ENCODE measurements at regions not wholly inside any gene's neighbourhood (a gene's known extent, or its start where the extent isn't known, plus 50 kb on each side); places are given as distances from the start of the nearest gene placed in this dataset.

DNA sequence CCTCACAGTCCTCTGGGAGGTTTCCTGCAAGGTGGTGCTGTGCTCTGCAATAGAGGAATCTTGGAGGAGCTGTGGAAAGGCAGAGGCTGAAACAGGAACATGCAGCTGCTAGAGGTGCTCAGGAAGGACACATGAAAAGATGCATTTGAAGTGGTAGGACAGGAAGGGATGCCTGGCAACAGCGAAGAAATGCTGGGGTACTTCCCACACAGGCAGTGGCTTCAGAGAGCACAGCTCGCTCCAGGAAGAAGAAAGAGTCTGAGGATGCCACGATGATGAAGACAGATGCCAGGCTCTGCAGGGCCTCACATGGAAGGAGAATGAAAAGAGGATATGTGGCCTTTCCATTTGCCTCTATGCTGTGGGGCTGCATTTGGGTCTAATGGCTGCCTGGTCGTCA, 77.0 kb upstream of the TMEM72 start:
- DNase-seq (ENCODE audit: low read depth, low spot score), result no peak
- H3K4me1 ChIP-seq (ENCODE audit: insufficient read depth, insufficient read length), result peaks cover 3% of the 10 kb centered on the region
- no peak overlapping the region for H3K9ac ChIP-seq (ENCODE audit: insufficient read length, low read depth)
- no peaks in the 10 kb centered on the region for H3K27me3 ChIP-seq (ENCODE audit: insufficient read depth, insufficient read length)
- no peaks in the 10 kb centered on the region for H3K9me3 ChIP-seq (ENCODE audit: insufficient read depth, low read length)
- H3K4me3 ChIP-seq (ENCODE audit: insufficient read length, low read depth), result no peak overlapping the region
- TF ChIP-seq SUZ12 (IDR thresholded peaks at IDR 0.05; ENCODE audit: extremely low read depth, insufficient read depth, insufficient read length) (no peak), YY1 (IDR thresholded peaks at IDR 0.05; ENCODE audit: insufficient read depth, insufficient read length) (no peak), ZNF274 (IDR thresholded peaks at IDR 0.05; ENCODE audit: low read depth, low read length) (no peak)
- no peaks in the 10 kb centered on the region for H3K36me3 ChIP-seq (ENCODE audit: insufficient read depth, insufficient read length, low read length)

DNA sequence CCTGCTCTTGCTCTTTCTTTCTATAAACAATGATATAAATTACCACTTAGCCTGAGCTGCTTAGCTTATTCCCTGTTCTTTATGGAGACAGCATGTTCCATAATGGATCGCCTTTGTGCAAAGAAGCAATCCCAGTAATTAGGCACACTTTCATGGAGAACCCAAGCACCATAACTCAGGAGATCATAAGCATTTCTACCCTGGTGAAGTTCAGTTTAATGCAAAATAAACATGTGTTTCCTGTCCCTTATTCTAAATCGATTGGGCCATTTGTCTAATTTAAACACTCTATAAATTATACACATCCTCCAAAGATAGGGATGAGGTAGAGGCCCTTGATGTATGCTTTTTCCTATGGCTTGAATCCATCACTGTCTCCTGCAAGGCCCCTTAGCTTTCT, 75.8 kb upstream of the TMEM72 start:
- Histone ChIP-seq H3K4me1 (ENCODE audit: insufficient read depth, insufficient read length) (no peaks in the 10 kb centered on the region), H3K27me3 (ENCODE audit: insufficient read depth, insufficient read length) (no peaks in the 10 kb centered on the region), H3K36me3 (ENCODE audit: insufficient read depth, insufficient read length, low read length) (no peaks in the 10 kb centered on the region), H3K9me3 (ENCODE audit: insufficient read depth, low read length) (no peaks in the 10 kb centered on the region), H3K9ac (ENCODE audit: insufficient read length, low read depth) (no peak overlapping the region), H3K4me3 (ENCODE audit: insufficient read length, low read depth) (no peak overlapping the region)
- TF ChIP-seq YY1 (IDR thresholded peaks at IDR 0.05; ENCODE audit: insufficient read depth, insufficient read length) (no peak), ZNF274 (IDR thresholded peaks at IDR 0.05; ENCODE audit: low read depth, low read length) (no peak), SUZ12 (IDR thresholded peaks at IDR 0.05; ENCODE audit: extremely low read depth, insufficient read depth, insufficient read length) (no peak)
- no peak for DNase-seq (ENCODE audit: low read depth, low spot score)

DNA sequence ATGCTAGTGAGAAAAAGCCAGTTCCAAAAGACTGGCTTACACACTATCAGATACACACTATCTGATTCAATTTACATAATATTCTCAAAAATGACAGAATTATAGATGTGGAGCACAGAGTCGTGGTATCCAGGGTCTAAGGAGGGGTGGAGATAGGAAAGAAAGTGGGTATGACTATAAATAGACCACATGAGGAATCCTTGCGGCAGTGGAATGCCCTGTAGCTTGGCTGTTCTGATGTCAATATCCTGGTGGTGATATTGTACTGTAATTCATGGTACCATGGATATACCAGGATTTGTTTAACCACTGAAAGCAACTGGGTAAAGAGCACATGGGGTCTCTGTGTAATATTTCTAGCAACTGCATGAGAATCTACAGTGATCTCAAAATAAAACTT, 67.7 kb upstream of the TMEM72 start:
- DNase-seq (ENCODE audit: low read depth, low spot score), result no peak
- Histone ChIP-seq H3K27me3 (ENCODE audit: insufficient read depth, insufficient read length) (no peaks in the 10 kb centered on the region), H3K9me3 (ENCODE audit: insufficient read depth, low read length) (no peaks in the 10 kb centered on the region), H3K4me3 (ENCODE audit: insufficient read length, low read depth) (no peak overlapping the region), H3K4me1 (ENCODE audit: insufficient read depth, insufficient read length) (no peaks in the 10 kb centered on the region), H3K9ac (ENCODE audit: insufficient read length, low read depth) (no peak overlapping the region), H3K36me3 (ENCODE audit: insufficient read depth, insufficient read length, low read length) (no peaks in the 10 kb centered on the region)
- TF ChIP-seq SUZ12 (IDR thresholded peaks at IDR 0.05; ENCODE audit: extremely low read depth, insufficient read depth, insufficient read length), result no peak
- TF ChIP-seq ZNF274 (IDR thresholded peaks at IDR 0.05; ENCODE audit: low read depth, low read length), result no peak
- TF ChIP-seq YY1 (IDR thresholded peaks at IDR 0.05; ENCODE audit: insufficient read depth, insufficient read length), result no peak

DNA sequence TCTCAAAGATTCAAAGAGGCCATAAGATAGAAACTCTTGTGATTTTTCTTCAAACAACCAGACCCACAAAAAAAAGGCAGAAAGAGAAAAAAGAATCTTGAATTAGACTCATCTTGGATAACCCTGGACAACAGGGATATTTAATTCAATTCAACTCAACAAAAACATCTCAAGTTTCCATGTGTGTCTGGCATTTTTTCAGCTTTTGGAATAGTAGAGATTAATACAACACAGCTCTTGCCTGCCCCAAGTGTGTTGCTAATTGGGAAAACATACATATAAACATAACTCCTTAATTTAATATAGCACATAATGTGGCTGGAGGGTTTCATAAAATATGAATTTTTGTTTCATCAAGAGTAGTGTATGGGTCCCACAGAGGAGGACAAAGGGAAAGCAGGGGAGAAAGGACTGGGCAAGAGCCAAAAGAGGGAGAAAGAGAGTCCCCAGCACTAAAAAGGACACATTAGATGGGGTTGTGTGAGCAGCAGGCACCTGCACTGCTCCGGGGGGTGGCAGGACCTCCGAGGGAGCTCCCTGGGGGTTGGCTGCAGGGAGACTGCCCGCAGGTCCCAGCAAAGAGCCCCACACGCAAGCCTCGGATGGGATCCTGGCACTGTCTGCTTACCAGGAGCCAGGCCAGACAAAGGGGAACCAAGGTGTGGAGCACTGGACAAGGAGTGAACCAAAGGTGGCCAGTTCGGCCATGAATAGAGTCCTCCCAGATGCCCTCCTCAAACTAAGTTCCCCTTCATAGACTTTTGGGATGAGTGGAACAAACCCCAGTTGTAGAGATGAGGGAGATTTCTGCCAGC, 65.6 kb upstream of the TMEM72 start:
- no peak for DNase-seq (ENCODE audit: low read depth, low spot score)
- Histone ChIP-seq H3K9ac (ENCODE audit: insufficient read length, low read depth) (no peak overlapping the region), H3K27me3 (ENCODE audit: insufficient read depth, insufficient read length) (no peaks in the 10 kb centered on the region), H3K4me1 (ENCODE audit: insufficient read depth, insufficient read length) (no peaks in the 10 kb centered on the region), H3K9me3 (ENCODE audit: insufficient read depth, low read length) (no peaks in the 10 kb centered on the region), H3K36me3 (ENCODE audit: insufficient read depth, insufficient read length, low read length) (no peaks in the 10 kb centered on the region), H3K4me3 (ENCODE audit: insufficient read length, low read depth) (no peak overlapping the region)
- no peak for TF ChIP-seq ZNF274 (IDR thresholded peaks at IDR 0.05; ENCODE audit: low read depth, low read length)
- TF ChIP-seq YY1 (IDR thresholded peaks at IDR 0.05; ENCODE audit: insufficient read depth, insufficient read length), result no peak

DNA sequence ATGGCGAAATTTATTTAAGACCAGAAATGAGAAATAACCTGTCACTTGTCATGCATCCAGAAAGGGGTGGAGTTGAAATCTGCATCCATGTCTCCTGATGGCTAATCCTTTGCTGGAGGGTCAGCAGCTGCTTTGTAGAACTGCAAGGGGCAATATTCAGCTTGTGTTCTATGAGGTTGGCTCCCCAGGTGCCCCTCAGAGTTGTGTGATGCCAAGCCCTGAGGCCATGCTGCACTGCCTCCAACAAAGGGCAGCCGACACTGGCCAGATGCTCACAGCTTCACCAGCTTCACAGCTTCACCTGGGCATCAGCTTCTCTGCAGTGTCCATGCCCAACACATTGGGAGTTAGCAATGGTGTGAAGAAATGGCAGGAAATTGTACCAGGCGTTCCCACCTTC, 64.0 kb upstream of the TMEM72 start:
- no peak for DNase-seq (ENCODE audit: low read depth, low spot score)
- no peak for TF ChIP-seq SUZ12 (IDR thresholded peaks at IDR 0.05; ENCODE audit: extremely low read depth, insufficient read depth, insufficient read length)
- no peak for TF ChIP-seq ZNF274 (IDR thresholded peaks at IDR 0.05; ENCODE audit: low read depth, low read length)
- TF ChIP-seq YY1 (IDR thresholded peaks at IDR 0.05; ENCODE audit: insufficient read depth, insufficient read length), result no peak
- Histone ChIP-seq H3K4me3 (ENCODE audit: insufficient read length, low read depth) (no peak overlapping the region), H3K9ac (ENCODE audit: insufficient read length, low read depth) (no peak overlapping the region), H3K27me3 (ENCODE audit: insufficient read depth, insufficient read length) (no peaks in the 10 kb centered on the region), H3K9me3 (ENCODE audit: insufficient read depth, low read length) (no peaks in the 10 kb centered on the region), H3K36me3 (ENCODE audit: insufficient read depth, insufficient read length, low read length) (no peaks in the 10 kb centered on the region), H3K4me1 (ENCODE audit: insufficient read depth, insufficient read length) (no peaks in the 10 kb centered on the region)

DNA sequence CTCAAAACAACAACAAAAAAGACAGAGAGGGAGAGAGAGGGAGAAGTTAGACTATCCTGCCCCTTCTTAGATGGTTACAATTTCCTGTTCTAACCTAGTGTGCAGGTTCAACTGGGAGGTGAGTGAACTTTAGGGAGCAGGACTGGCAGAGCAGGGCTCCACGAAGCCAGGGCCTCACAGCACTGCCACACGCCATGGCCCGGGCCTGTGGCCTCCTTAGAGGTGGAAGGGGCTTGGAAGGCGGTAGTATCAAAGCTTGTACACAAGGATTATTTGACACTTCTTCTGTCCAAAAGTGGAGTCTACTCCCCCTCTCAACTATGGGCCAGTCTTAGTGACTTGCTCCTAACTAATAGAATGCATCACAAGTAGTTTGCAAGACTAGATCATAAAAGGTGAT, 62.9 kb upstream of the TMEM72 start:
- TF ChIP-seq YY1 (IDR thresholded peaks at IDR 0.05; ENCODE audit: insufficient read depth, insufficient read length), result no peak
- no peaks in the 10 kb centered on the region for H3K36me3 ChIP-seq (ENCODE audit: insufficient read depth, insufficient read length, low read length)
- H3K9me3 ChIP-seq (ENCODE audit: insufficient read depth, low read length), result no peaks in the 10 kb centered on the region
- H3K4me3 ChIP-seq (ENCODE audit: insufficient read length, low read depth), result no peak overlapping the region
- H3K4me1 ChIP-seq (ENCODE audit: insufficient read depth, insufficient read length), result no peaks in the 10 kb centered on the region
- H3K9ac ChIP-seq (ENCODE audit: insufficient read length, low read depth), result no peak overlapping the region
- no peaks in the 10 kb centered on the region for H3K27me3 ChIP-seq (ENCODE audit: insufficient read depth, insufficient read length)
- no peak for DNase-seq (ENCODE audit: low read depth, low spot score)

DNA sequence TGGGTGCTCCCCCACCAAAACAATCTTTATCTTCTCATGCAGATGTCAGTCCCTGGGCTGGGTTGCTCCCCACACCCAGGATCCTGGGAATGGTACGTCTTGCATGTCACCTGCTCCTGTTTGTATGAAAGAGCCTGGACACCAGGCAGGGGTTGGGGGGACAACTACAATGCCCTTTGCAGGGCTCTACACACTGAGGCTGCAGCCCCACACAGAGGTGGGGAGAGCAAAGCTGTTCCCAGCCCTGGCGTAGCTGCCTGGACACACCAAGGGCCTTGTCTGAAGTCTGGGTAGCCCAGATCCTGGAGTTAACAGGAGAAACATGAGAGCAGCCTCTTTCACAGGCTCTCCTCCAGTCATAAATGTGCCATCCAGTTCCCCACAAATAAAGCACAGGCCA, 61.2 kb upstream of the TMEM72 start:
- Histone ChIP-seq H3K9me3 (ENCODE audit: insufficient read depth, low read length) (no peaks in the 10 kb centered on the region), H3K4me3 (ENCODE audit: insufficient read length, low read depth) (no peak overlapping the region), H3K27me3 (ENCODE audit: insufficient read depth, insufficient read length) (peaks cover 3% of the 10 kb centered on the region), H3K36me3 (ENCODE audit: insufficient read depth, insufficient read length, low read length) (no peaks in the 10 kb centered on the region), H3K4me1 (ENCODE audit: insufficient read depth, insufficient read length) (peaks cover 3% of the 10 kb centered on the region), H3K9ac (ENCODE audit: insufficient read length, low read depth) (no peak overlapping the region)
- no peak for DNase-seq (ENCODE audit: low read depth, low spot score)
- TF ChIP-seq ZNF274 (IDR thresholded peaks at IDR 0.05; ENCODE audit: low read depth, low read length) (no peak), SUZ12 (IDR thresholded peaks at IDR 0.05; ENCODE audit: extremely low read depth, insufficient read depth, insufficient read length) (no peak), YY1 (IDR thresholded peaks at IDR 0.05; ENCODE audit: insufficient read depth, insufficient read length) (no peak)
